ENCODE measurements at regions not wholly inside any gene's neighbourhood (a gene's known extent, or its start where the extent isn't known, plus 50 kb on each side); places are given as distances from the start of the nearest gene placed in this dataset.
"Not testable (repeated sequence)": the region's sequence is repeated elsewhere in the genome, so short reads cannot be mapped to it uniquely, and the experiment has no call there.

- no peak for DNase-seq
Observed at GRCh38 chr10:9452056-9452455, 1397.6 kb downstream of the GATA3 start.

- not testable (repeated sequence) for DNase-seq
Observed at GRCh38 chr10:9453871-9454270, 1399.4 kb downstream of the GATA3 start.

GRCh38 chr10:9469663-9470205 is 1415.2 kb downstream of the GATA3 start:
- DNase-seq, result no peak

GRCh38 chr10:9470581-9470980 is 1416.1 kb downstream of the GATA3 start:
- DNase-seq, result no peak

- no peak for DNase-seq
Observed at GRCh38 chr10:9501944-9502343, 1447.5 kb downstream of the GATA3 start.

GRCh38 chr10:9504227-9504626 is 1449.7 kb downstream of the GATA3 start:
- no peak for DNase-seq

- no peak for DNase-seq
Observed at GRCh38 chr10:9505546-9505945, 1451.1 kb downstream of the GATA3 start.

- no peak for DNase-seq
Observed at GRCh38 chr10:9508606-9509005, 1454.1 kb downstream of the GATA3 start.

- DNase-seq, result no peak
Observed at GRCh38 chr10:9510626-9511025, 1456.1 kb downstream of the GATA3 start.

GRCh38 chr10:9515922-9516321 is 1461.4 kb downstream of the GATA3 start:
- no peak for DNase-seq

GRCh38 chr10:9535744-9536143 is 1481.3 kb downstream of the GATA3 start:
- DNase-seq, result no peak

GRCh38 chr10:9545073-9545472 is 1472.6 kb upstream of the CELF2 start:
- DNase-seq, result no peak

GRCh38 chr10:9547936-9548904 is 1469.5 kb upstream of the CELF2 start:
- no peak for DNase-seq

GRCh38 chr10:9550810-9551209 is 1466.9 kb upstream of the CELF2 start:
- no peak for DNase-seq

GRCh38 chr10:9554321-9554720 is 1463.4 kb upstream of the CELF2 start:
- no peak for DNase-seq

- no peak for DNase-seq
Observed at GRCh38 chr10:9560976-9561375, 1456.7 kb upstream of the CELF2 start.

GRCh38 chr10:9561821-9562505 is 1455.7 kb upstream of the CELF2 start:
- no peak for DNase-seq

GRCh38 chr10:9577746-9578145 is 1439.9 kb upstream of the CELF2 start:
- no peak for DNase-seq

GRCh38 chr10:9579110-9579705 is 1438.5 kb upstream of the CELF2 start:
- DNase-seq, result peak; percentile 0

GRCh38 chr10:9582803-9583202 is 1434.9 kb upstream of the CELF2 start:
- not testable (repeated sequence) for DNase-seq

GRCh38 chr10:9596368-9596920 is 1421.2 kb upstream of the CELF2 start:
- DNase-seq, result no peak

- DNase-seq, result no peak
Observed at GRCh38 chr10:9602998-9603397, 1414.7 kb upstream of the CELF2 start.

- no peak for DNase-seq
Observed at GRCh38 chr10:9603972-9604371, 1413.7 kb upstream of the CELF2 start.

Measured in fibroblast of skin of scalp (primary cell).